ENCODE measurements at regions not wholly inside any gene's neighbourhood (a gene's known extent, or its start where the extent isn't known, plus 50 kb on each side); places are given as distances from the start of the nearest gene placed in this dataset.

GRCh38 chr22:47283616-47284270, 521.3 kb downstream of the TBC1D22A start:
- Histone ChIP-seq H3K4me3 (ENCODE audit: low read depth, low read length) (no peak overlapping the region), H3K9me3 (ENCODE audit: control insufficient read depth in 2 of 2, low read length in 2 of 2) (no peaks in the 10 kb centered on the region), H3K27me3 (ENCODE audit: control insufficient read depth, insufficient read depth, low read length) (no peaks in the 10 kb centered on the region), H3K27ac (ENCODE audit: insufficient read depth, low read length, poor library complexity, severe bottlenecking) (no peak overlapping the region), H3K4me1 (ENCODE audit: control insufficient read depth, insufficient read depth, low read length, poor library complexity, severe bottlenecking) (no peaks in the 10 kb centered on the region), H3K36me3 (ENCODE audit: control insufficient read depth, insufficient read depth, low read length) (no peaks in the 10 kb centered on the region)
- Mint-ChIP-seq H3K27me3 (no peaks in the 10 kb centered on the region), H3K9me3 (peaks cover 0 to 1% (median 0%) of the 10 kb centered on the region in 7 donors), H3K4me3 (no peak overlapping the region), H3K4me1 (no peaks in the 10 kb centered on the region), H3K36me3 (no peaks in the 10 kb centered on the region), H3K27ac (no peak overlapping the region)
- ATAC-seq (ENCODE audit: low read depth in 2 of 2) = no peak
- DNase-seq = no peak

GRCh38 chr22:47282851-47283250, 520.4 kb downstream of the TBC1D22A start:
- no peaks in the 10 kb centered on the region for H3K36me3 Mint-ChIP-seq
- H3K36me3 ChIP-seq (ENCODE audit: control insufficient read depth, insufficient read depth, low read length) = no peaks in the 10 kb centered on the region
- no peaks in the 10 kb centered on the region for H3K27me3 Mint-ChIP-seq
- H3K4me3 Mint-ChIP-seq = no peak overlapping the region
- ATAC-seq (ENCODE audit: low read depth in 2 of 2) (no peak), DNase-seq (no peak)
- no peaks in the 10 kb centered on the region for H3K27me3 ChIP-seq (ENCODE audit: control insufficient read depth, insufficient read depth, low read length)
- H3K9me3 Mint-ChIP-seq = peaks cover 0 to 1% (median 0%) of the 10 kb centered on the region in 7 donors
- no peak overlapping the region for H3K27ac ChIP-seq (ENCODE audit: insufficient read depth, low read length, poor library complexity, severe bottlenecking)
- no peak overlapping the region for H3K4me3 ChIP-seq (ENCODE audit: low read depth, low read length)
- H3K9me3 ChIP-seq (ENCODE audit: control insufficient read depth in 2 of 2, low read length in 2 of 2) = no peaks in the 10 kb centered on the region
- H3K4me1 ChIP-seq (ENCODE audit: control insufficient read depth, insufficient read depth, low read length, poor library complexity, severe bottlenecking) = no peaks in the 10 kb centered on the region
- no peaks in the 10 kb centered on the region for H3K4me1 Mint-ChIP-seq
- H3K27ac Mint-ChIP-seq = no peak overlapping the region

GRCh38 chr22:47282366-47282765, 519.9 kb downstream of the TBC1D22A start:
- DNase-seq = no peak
- no peak for ATAC-seq (ENCODE audit: low read depth in 2 of 2)
- Histone ChIP-seq H3K27ac (ENCODE audit: insufficient read depth, low read length, poor library complexity, severe bottlenecking) (no peak overlapping the region), H3K36me3 (ENCODE audit: control insufficient read depth, insufficient read depth, low read length) (no peaks in the 10 kb centered on the region), H3K4me3 (ENCODE audit: low read depth, low read length) (no peak overlapping the region), H3K9me3 (ENCODE audit: control insufficient read depth in 2 of 2, low read length in 2 of 2) (no peaks in the 10 kb centered on the region), H3K4me1 (ENCODE audit: control insufficient read depth, insufficient read depth, low read length, poor library complexity, severe bottlenecking) (no peaks in the 10 kb centered on the region), H3K27me3 (ENCODE audit: control insufficient read depth, insufficient read depth, low read length) (no peaks in the 10 kb centered on the region)
- no peaks in the 10 kb centered on the region for H3K36me3 Mint-ChIP-seq
- no peak overlapping the region for H3K27ac Mint-ChIP-seq
- H3K4me3 Mint-ChIP-seq = no peak overlapping the region
- peaks cover 0 to 1% (median 0%) of the 10 kb centered on the region in 7 donors for H3K9me3 Mint-ChIP-seq
- no peaks in the 10 kb centered on the region for H3K4me1 Mint-ChIP-seq
- H3K27me3 Mint-ChIP-seq = no peaks in the 10 kb centered on the region

- no peaks in the 10 kb centered on the region for H3K27me3 ChIP-seq (ENCODE audit: control insufficient read depth, insufficient read depth, low read length)
- DNase-seq (no peak), ATAC-seq (ENCODE audit: low read depth in 2 of 2) (no peak)
- H3K27me3 Mint-ChIP-seq = no peaks in the 10 kb centered on the region
- H3K4me1 Mint-ChIP-seq = no peaks in the 10 kb centered on the region
- no peak overlapping the region for H3K4me3 ChIP-seq (ENCODE audit: low read depth, low read length)
- no peaks in the 10 kb centered on the region for H3K9me3 ChIP-seq (ENCODE audit: control insufficient read depth in 2 of 2, low read length in 2 of 2)
- no peak overlapping the region for H3K4me3 Mint-ChIP-seq
- H3K36me3 Mint-ChIP-seq = no peaks in the 10 kb centered on the region
- no peaks in the 10 kb centered on the region for H3K36me3 ChIP-seq (ENCODE audit: control insufficient read depth, insufficient read depth, low read length)
- no peaks in the 10 kb centered on the region for H3K4me1 ChIP-seq (ENCODE audit: control insufficient read depth, insufficient read depth, low read length, poor library complexity, severe bottlenecking)
- H3K27ac Mint-ChIP-seq = no peak overlapping the region
- H3K27ac ChIP-seq (ENCODE audit: insufficient read depth, low read length, poor library complexity, severe bottlenecking) = no peak overlapping the region
- peaks cover 0 to 1% (median 0%) of the 10 kb centered on the region in 7 donors for H3K9me3 Mint-ChIP-seq
Observed at GRCh38 chr22:47281126-47282106, 519.0 kb downstream of the TBC1D22A start.

- no peak for DNase-seq
- Mint-ChIP-seq H3K4me3 (no peak overlapping the region), H3K9me3 (peaks cover 0 to 1% (median 0%) of the 10 kb centered on the region in 7 donors), H3K27ac (no peak overlapping the region), H3K36me3 (no peaks in the 10 kb centered on the region), H3K4me1 (no peaks in the 10 kb centered on the region), H3K27me3 (no peaks in the 10 kb centered on the region)
- Histone ChIP-seq H3K9me3 (ENCODE audit: control insufficient read depth in 2 of 2, low read length in 2 of 2) (no peaks in the 10 kb centered on the region), H3K27me3 (ENCODE audit: control insufficient read depth, insufficient read depth, low read length) (no peaks in the 10 kb centered on the region), H3K4me1 (ENCODE audit: control insufficient read depth, insufficient read depth, low read length, poor library complexity, severe bottlenecking) (no peaks in the 10 kb centered on the region), H3K4me3 (ENCODE audit: low read depth, low read length) (no peak overlapping the region), H3K27ac (ENCODE audit: insufficient read depth, low read length, poor library complexity, severe bottlenecking) (no peak overlapping the region), H3K36me3 (ENCODE audit: control insufficient read depth, insufficient read depth, low read length) (no peaks in the 10 kb centered on the region)
- ATAC-seq (ENCODE audit: low read depth in 2 of 2) = no peak
Observed at GRCh38 chr22:47280301-47280700, 517.9 kb downstream of the TBC1D22A start.

- no peak for DNase-seq
- H3K4me1 Mint-ChIP-seq = no peaks in the 10 kb centered on the region
Observed at GRCh38 chr22:47279746-47280145, 517.3 kb downstream of the TBC1D22A start.

GRCh38 chr22:47279337-47279736, 516.9 kb downstream of the TBC1D22A start:
- Mint-ChIP-seq H3K4me1 (no peaks in the 10 kb centered on the region), H3K27me3 (no peaks in the 10 kb centered on the region)
- H3K27me3 ChIP-seq (ENCODE audit: control insufficient read depth, insufficient read depth, low read length) = no peaks in the 10 kb centered on the region

More at GRCh38 chr22:47279746-47280145, 517.3 kb downstream of the TBC1D22A start:
- H3K4me3 ChIP-seq (ENCODE audit: low read depth, low read length) = no peak overlapping the region
- Mint-ChIP-seq H3K4me3 (no peak overlapping the region), H3K36me3 (no peaks in the 10 kb centered on the region), H3K9me3 (no peaks in the 10 kb centered on the region), H3K27ac (no peak overlapping the region), H3K27me3 (no peaks in the 10 kb centered on the region)
- no peaks in the 10 kb centered on the region for H3K4me1 ChIP-seq (ENCODE audit: control insufficient read depth, insufficient read depth, low read length, poor library complexity, severe bottlenecking)
- no peaks in the 10 kb centered on the region for H3K36me3 ChIP-seq (ENCODE audit: control insufficient read depth, insufficient read depth, low read length)
- no peak for ATAC-seq (ENCODE audit: low read depth in 2 of 2)
- H3K27me3 ChIP-seq (ENCODE audit: control insufficient read depth, insufficient read depth, low read length) = no peaks in the 10 kb centered on the region
- H3K27ac ChIP-seq (ENCODE audit: insufficient read depth, low read length, poor library complexity, severe bottlenecking) = no peak overlapping the region
- H3K9me3 ChIP-seq (ENCODE audit: control insufficient read depth in 2 of 2, low read length in 2 of 2) = no peaks in the 10 kb centered on the region

More at GRCh38 chr22:47279337-47279736, 516.9 kb downstream of the TBC1D22A start:
- no peaks in the 10 kb centered on the region for H3K36me3 Mint-ChIP-seq
- no peak for DNase-seq
- no peak overlapping the region for H3K27ac ChIP-seq (ENCODE audit: insufficient read depth, low read length, poor library complexity, severe bottlenecking)
- ATAC-seq (ENCODE audit: low read depth in 2 of 2) = no peak
- no peaks in the 10 kb centered on the region for H3K36me3 ChIP-seq (ENCODE audit: control insufficient read depth, insufficient read depth, low read length)
- no peak overlapping the region for H3K27ac Mint-ChIP-seq
- H3K9me3 ChIP-seq (ENCODE audit: control insufficient read depth in 2 of 2, low read length in 2 of 2) = no peaks in the 10 kb centered on the region
- H3K4me3 Mint-ChIP-seq = no peak overlapping the region
- H3K4me3 ChIP-seq (ENCODE audit: low read depth, low read length) = no peak overlapping the region
- no peaks in the 10 kb centered on the region for H3K4me1 ChIP-seq (ENCODE audit: control insufficient read depth, insufficient read depth, low read length, poor library complexity, severe bottlenecking)
- no peaks in the 10 kb centered on the region for H3K9me3 Mint-ChIP-seq
